ACHN (cell line): ENCODE measurements at regions not wholly inside any gene's neighbourhood (a gene's known extent, or its start where the extent isn't known, plus 50 kb on each side); places are given as distances from the start of the nearest gene placed in this dataset.
A peak's percentile ranks its signal among the peaks of the same experiment; 100 is the strongest.
"Not testable (repeated sequence)": the region's sequence is repeated elsewhere in the genome, so short reads cannot be mapped to it uniquely, and the experiment has no call there.

Experiments used
- DNase-seq: peaks from one replicate; pipeline ENCODE4 v3.0.0-alpha.2; 2015
- in situ Hi-C: cut with HindIII; loops from 2 replicates; pipeline ENCODE4 v1.10.0; 2017; ENCODE audit warnings: low sequenced_read_pairs, low pct_ligation_motif_present, low pct_unique_long_range_greater_than_20kb

GRCh38 chr17:72370819-72371218, 250.0 kb downstream of the SOX9 start:
- DNase-seq: no peak

GRCh38 chr17:72372185-72372584, 251.4 kb downstream of the SOX9 start:
- in situ Hi-C loops: no loop called here
- DNase-seq: no peak

More at GRCh38 chr17:72370819-72371218, 250.0 kb downstream of the SOX9 start:
- in situ Hi-C loops: no loop called here

- no peak for DNase-seq
Measured at GRCh38 chr17:72373910-72374741, 253.3 kb downstream of the SOX9 start.

GRCh38 chr17:72376526-72377345, 255.9 kb downstream of the SOX9 start:
- DNase-seq: no peak
- in situ Hi-C loops: no loop called here

More at GRCh38 chr17:72373910-72374741, 253.3 kb downstream of the SOX9 start:
- in situ Hi-C loops: no loop called here

GRCh38 chr17:72378414-72379390, 257.9 kb downstream of the SOX9 start:
- in situ Hi-C loops: no loop called here
- DNase-seq: no peak

GRCh38 chr17:72379516-72379915, 258.7 kb downstream of the SOX9 start:
- in situ Hi-C loops: no loop called here

GRCh38 chr17:72380120-72380519, 259.3 kb downstream of the SOX9 start:
- DNase-seq: no peak
- in situ Hi-C loops: no loop called here

More at GRCh38 chr17:72379516-72379915, 258.7 kb downstream of the SOX9 start:
- DNase-seq: no peak

- in situ Hi-C loops: no loop called here
- DNase-seq: no peak
Measured at GRCh38 chr17:72380737-72381136, 259.9 kb downstream of the SOX9 start.

- no peak for DNase-seq
- in situ Hi-C loops: no loop called here
Measured at GRCh38 chr17:72381597-72382397, 261.0 kb downstream of the SOX9 start.

- DNase-seq: no peak
- in situ Hi-C loops: no loop called here
Measured at GRCh38 chr17:72382971-72383722, 262.3 kb downstream of the SOX9 start.

GRCh38 chr17:72385475-72385874, 264.7 kb downstream of the SOX9 start:
- in situ Hi-C loops: no loop called here
- DNase-seq: no peak

- peak; percentile 62 for DNase-seq
- in situ Hi-C loops: not testable (repeated sequence)
Measured at GRCh38 chr17:72386173-72386572, 265.4 kb downstream of the SOX9 start.

GRCh38 chr17:72386619-72387237, 265.9 kb downstream of the SOX9 start:
- in situ Hi-C loops: no loop called here

GRCh38 chr17:72387487-72387886, 266.7 kb downstream of the SOX9 start:
- in situ Hi-C loops: no loop called here
- DNase-seq: peak; percentile 95

More at GRCh38 chr17:72386619-72387237, 265.9 kb downstream of the SOX9 start:
- DNase-seq: no peak

GRCh38 chr17:72387969-72388368, 267.1 kb downstream of the SOX9 start:
- in situ Hi-C loops: no loop called here
- DNase-seq: no peak

- DNase-seq: peak; percentile 93
- in situ Hi-C loops: no loop called here
Measured at GRCh38 chr17:72388765-72389473, 268.1 kb downstream of the SOX9 start.
